Chondrocyte (in vitro differentiated cells): ENCODE measurements at regions not wholly inside any gene's neighbourhood (a gene's known extent, or its start where the extent isn't known, plus 50 kb on each side); places are given as distances from the start of the nearest gene placed in this dataset.

Source experiments
- DNase-seq: peaks from one replicate; pipeline ENCODE4 v3.0.0; 2021; ENCODE audit warnings: mixed read lengths, low spot score
- H3K27ac Mint-ChIP-seq: one replicate; pipeline ENCODE4 v1.8.0; 2021; ENCODE audit warnings: mild to moderate bottlenecking, moderate library complexity, mixed read lengths; ENCODE audit not compliant: unreplicated experiment
- H3K27me3 Mint-ChIP-seq: 2 replicates; pipeline ENCODE4 v1.8.0; 2021; ENCODE audit warnings: low read depth, mixed read lengths
- H3K36me3 Mint-ChIP-seq: 2 replicates; pipeline ENCODE4 v1.8.0; 2021; ENCODE audit warnings: low read depth, mixed read lengths
- H3K4me1 Mint-ChIP-seq: 2 replicates; pipeline ENCODE4 v1.8.0; 2021; ENCODE audit warnings: low read depth, mild to moderate bottlenecking, mixed read lengths
- H3K4me3 Mint-ChIP-seq: one replicate; pipeline ENCODE4 v1.8.0; 2021; ENCODE audit warnings: mild to moderate bottlenecking, moderate library complexity, mixed read lengths; ENCODE audit not compliant: unreplicated experiment
- H3K9me3 Mint-ChIP-seq: 2 replicates; pipeline ENCODE4 v1.8.0; 2021; ENCODE audit warnings: low read depth, mixed read lengths
- CTCF ChIP-seq: fragments of 200-600 bp; sonication (generic); IDR thresholded peaks from 2 replicates; pipeline ENCODE4 v1.5.0; 2021; ENCODE audit warnings: antibody characterized with exemption, mild to moderate bottlenecking, moderate library complexity

- H3K36me3 Mint-ChIP-seq = no peaks in the 10 kb centered on the region
- H3K4me1 Mint-ChIP-seq = no peaks in the 10 kb centered on the region
- H3K9me3 Mint-ChIP-seq = no peaks in the 10 kb centered on the region
- no peak for DNase-seq
- no peak overlapping the region for H3K4me3 Mint-ChIP-seq
- no peak for TF ChIP-seq CTCF
- H3K27me3 Mint-ChIP-seq = no peaks in the 10 kb centered on the region
- H3K27ac Mint-ChIP-seq = no peak overlapping the region
Measured at GRCh38 chr2:52082646-52083045, 1050.7 kb upstream of the NRXN1 start.

- Mint-ChIP-seq H3K27me3 (no peaks in the 10 kb centered on the region), H3K36me3 (no peaks in the 10 kb centered on the region), H3K4me1 (no peaks in the 10 kb centered on the region), H3K27ac (no peak overlapping the region), H3K9me3 (peaks cover 3% of the 10 kb centered on the region), H3K4me3 (no peak overlapping the region)
- no peak for TF ChIP-seq CTCF
- no peak for DNase-seq
Measured at GRCh38 chr2:52079602-52080001, 1047.7 kb upstream of the NRXN1 start.

- Mint-ChIP-seq H3K36me3 (no peaks in the 10 kb centered on the region), H3K4me1 (no peaks in the 10 kb centered on the region), H3K4me3 (no peak overlapping the region), H3K27me3 (no peaks in the 10 kb centered on the region), H3K9me3 (peaks cover 3% of the 10 kb centered on the region), H3K27ac (no peak overlapping the region)
- no peak for DNase-seq
- TF ChIP-seq CTCF = no peak
Measured at GRCh38 chr2:52077159-52077558, 1045.2 kb upstream of the NRXN1 start.

- Mint-ChIP-seq H3K27me3 (no peaks in the 10 kb centered on the region), H3K4me3 (no peak overlapping the region), H3K27ac (no peak overlapping the region), H3K36me3 (no peaks in the 10 kb centered on the region), H3K9me3 (peaks cover 3% of the 10 kb centered on the region), H3K4me1 (no peaks in the 10 kb centered on the region)
- DNase-seq = no peak
- no peak for TF ChIP-seq CTCF
Measured at GRCh38 chr2:52074130-52074719, 1042.3 kb upstream of the NRXN1 start.

- Mint-ChIP-seq H3K36me3 (no peaks in the 10 kb centered on the region), H3K4me1 (no peaks in the 10 kb centered on the region), H3K4me3 (no peak overlapping the region), H3K27me3 (no peaks in the 10 kb centered on the region), H3K27ac (no peak overlapping the region), H3K9me3 (peaks cover 3% of the 10 kb centered on the region)
- DNase-seq = no peak
- no peak for TF ChIP-seq CTCF
Measured at GRCh38 chr2:52072949-52073348, 1041.0 kb upstream of the NRXN1 start.
